NT2/D1 (cell line): ENCODE measurements at regions not wholly inside any gene's neighbourhood (a gene's known extent, or its start where the extent isn't known, plus 50 kb on each side); places are given as distances from the start of the nearest gene placed in this dataset.

Experiments
- YY1 ChIP-seq: IDR thresholded peaks from 2 replicates; pipeline ENCODE4 v1.6.1; 2011; ENCODE audit not compliant: insufficient read length, insufficient read depth
- ZNF274 ChIP-seq: IDR thresholded peaks from 2 replicates; pipeline ENCODE4 v1.6.1; 2011; ENCODE audit warnings: mild to moderate bottlenecking, low read depth, low read length

DNA sequence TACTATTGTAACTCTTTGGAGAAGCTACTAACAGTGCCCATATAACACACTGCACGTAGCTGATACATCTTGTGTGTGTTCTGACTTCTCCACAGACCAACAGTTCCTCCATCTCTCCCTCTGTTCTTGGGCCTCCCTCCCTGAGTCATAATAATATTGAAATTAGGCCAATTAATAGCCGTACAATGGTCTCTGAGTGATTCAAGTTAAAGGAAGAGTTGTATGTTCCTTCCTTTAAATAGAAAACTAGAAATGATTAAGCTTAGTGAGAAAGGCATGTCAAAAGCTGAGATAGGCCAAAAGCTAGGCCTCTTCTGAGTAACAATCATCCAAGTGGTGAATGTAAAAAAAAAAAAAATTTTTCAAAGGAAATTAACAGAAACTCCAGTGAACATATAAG, 828.4 kb upstream of the CHAC2 start:
- TF ChIP-seq YY1 (no peak), ZNF274 (no peak)
